GM18951 (cell line): ENCODE measurements at regions not wholly inside any gene's neighbourhood (a gene's known extent, or its start where the extent isn't known, plus 50 kb on each side); places are given as distances from the start of the nearest gene placed in this dataset.

ENCODE experiments used
- POLR2A ChIP-seq: IDR thresholded peaks from 4 replicates; pipeline ENCODE4 v1.6.1; 2011; ENCODE audit warnings: mild to moderate bottlenecking; ENCODE audit not compliant: insufficient read length, insufficient read depth; ENCODE audit errors: extremely low read depth
- in situ Hi-C: fragments of 300-500 bp; cut with MboI; formaldehyde crosslinking; loops from one replicate; pipeline ENCODE4 v1.12.0; 2022; ENCODE audit warnings: low sequenced_read_pairs, mixed read lengths, inconsistent platforms; ENCODE audit not compliant: unreplicated experiment

GRCh38 chr6:132971676-132972075 lies 157.3 kb downstream of the RPS12 start:
- in situ Hi-C loops, result no loop called here
- no peak for TF ChIP-seq POLR2A

- in situ Hi-C loops, result no loop called here
- TF ChIP-seq POLR2A, result no peak
Measured at GRCh38 chr6:132972254-132972653, 157.9 kb downstream of the RPS12 start.

DNA sequence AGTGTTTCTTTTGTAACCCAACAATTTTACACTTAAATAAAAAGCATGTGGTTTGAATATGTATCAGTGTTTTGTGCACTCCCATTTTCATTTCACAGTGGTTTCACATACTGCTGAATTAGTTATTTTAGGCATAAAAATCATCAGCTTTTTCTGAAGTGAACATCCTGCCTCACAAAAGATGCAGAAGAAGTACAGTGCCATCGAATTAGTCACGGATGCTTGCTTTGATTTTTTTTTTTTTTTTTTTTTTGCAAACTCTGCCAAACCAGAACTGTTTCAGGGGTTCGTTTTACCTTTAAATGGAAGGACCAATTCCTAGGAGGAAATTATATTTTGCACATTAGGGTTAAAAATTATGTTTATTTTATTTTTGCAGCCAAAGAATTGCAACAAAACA lies 158.6 kb downstream of the RPS12 start:
- TF ChIP-seq POLR2A, result no peak
- in situ Hi-C loops, result no loop called here

DNA sequence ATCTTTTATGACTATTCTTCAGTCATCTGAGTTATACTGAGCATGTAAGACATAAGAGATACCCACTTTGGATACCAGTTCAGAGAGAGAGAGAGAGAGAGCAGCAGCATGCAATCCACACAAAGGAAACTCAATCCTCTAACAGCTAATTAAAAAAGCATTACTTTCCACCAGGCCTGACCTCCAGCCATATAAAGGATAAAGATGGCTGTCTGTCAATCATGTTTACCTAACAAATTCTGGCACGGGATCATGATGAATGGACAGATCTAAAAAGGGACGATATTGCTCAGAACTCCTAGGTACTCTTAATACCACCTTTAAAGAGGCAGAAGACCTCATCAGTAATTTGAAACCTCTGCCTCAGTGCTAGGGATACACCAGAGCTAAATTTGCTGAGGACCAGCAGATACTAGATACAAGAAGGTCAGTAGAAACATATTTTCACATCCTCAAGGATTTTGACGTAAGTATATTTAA lies 159.2 kb downstream of the RPS12 start:
- in situ Hi-C loops, result no loop called here
- TF ChIP-seq POLR2A, result no peak

- in situ Hi-C loops, result no loop called here
- no peak for TF ChIP-seq POLR2A
Measured at GRCh38 chr6:132974122-132974521, 159.8 kb downstream of the RPS12 start.

GRCh38 chr6:132977413-132977812 lies 163.0 kb downstream of the RPS12 start:
- TF ChIP-seq POLR2A, result no peak
- in situ Hi-C loops, result no loop called here

DNA sequence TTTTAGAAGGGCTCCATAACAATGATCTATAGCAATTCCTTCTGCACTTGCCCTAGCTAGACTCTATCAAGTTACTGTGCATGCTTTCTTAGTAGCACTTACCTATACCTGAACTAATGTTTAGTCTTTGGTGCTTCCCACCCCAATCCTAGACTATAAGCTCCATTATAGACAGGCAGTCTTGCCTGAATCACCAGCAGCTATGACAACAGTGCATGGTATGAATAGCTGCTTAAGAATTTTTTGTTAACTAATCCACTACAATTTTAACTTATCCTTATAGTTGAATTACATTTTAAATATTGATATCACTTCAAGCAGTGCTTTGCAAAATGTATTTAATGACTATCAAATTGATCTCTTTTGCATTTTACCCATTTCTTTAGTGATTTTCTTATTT lies 164.3 kb downstream of the RPS12 start:
- TF ChIP-seq POLR2A, result no peak

DNA sequence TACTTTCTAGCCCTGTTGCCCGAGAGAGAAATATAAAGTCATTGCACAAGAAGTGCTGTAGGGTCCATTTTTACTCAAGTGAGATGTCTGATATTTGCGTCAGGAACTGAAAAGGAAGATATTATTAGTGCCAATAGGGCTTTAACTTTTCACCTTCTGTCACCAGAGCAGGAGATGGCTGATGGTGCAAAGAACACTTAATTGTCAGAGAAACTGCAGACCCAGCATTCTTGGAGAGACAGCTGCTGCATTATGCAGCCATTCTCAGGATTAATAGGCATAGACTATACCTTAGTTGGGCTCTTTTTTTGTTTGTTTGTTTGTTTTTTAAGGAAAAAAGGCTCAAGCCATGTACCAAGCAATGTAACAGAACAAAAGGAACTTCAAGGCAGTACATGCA lies 179.4 kb downstream of the RPS12 start:
- in situ Hi-C loops, result no loop called here
- TF ChIP-seq POLR2A, result no peak

More for the DNA sequence above, 164.3 kb downstream of the RPS12 start:
- in situ Hi-C loops, result no loop called here

DNA sequence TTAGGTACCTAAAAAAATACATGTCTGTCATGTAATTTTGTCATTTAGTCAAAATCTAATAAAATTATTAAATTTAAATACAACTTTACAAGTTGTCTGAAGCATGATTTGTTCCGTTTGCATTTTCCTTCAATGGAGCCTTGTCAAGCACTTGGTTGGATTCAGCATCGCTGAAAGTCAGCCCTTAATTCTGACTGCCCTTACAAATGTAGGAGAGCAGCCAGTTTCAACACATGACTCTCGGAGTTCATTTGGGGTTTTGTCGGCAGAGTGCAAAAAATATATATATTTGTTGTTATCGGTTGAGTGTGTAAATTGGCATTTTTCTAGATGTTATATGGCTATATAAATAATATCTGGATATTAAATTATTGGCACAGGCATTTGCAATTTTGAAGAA lies 180.6 kb downstream of the RPS12 start:
- in situ Hi-C loops, result no loop called here
- no peak for TF ChIP-seq POLR2A

DNA sequence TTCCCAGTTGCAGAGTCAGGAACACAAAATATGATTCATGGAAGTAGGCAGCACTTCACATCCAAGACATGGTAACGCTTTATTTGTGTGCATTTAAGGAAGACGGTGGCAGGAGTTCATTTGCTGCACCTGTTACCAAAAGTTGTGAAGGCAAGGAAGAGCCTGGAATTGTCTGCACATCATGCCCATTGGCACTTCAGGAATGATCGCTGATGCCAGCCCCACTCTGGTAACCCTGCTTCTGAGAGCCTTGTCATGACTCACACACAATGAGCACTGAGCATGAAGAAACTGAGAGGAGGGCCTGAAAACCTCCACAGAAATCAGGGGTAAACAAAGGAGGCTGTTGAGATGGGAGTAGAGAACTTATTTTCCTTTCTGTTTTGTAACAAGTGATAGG lies 181.1 kb downstream of the RPS12 start:
- in situ Hi-C loops, result no loop called here
- no peak for TF ChIP-seq POLR2A

DNA sequence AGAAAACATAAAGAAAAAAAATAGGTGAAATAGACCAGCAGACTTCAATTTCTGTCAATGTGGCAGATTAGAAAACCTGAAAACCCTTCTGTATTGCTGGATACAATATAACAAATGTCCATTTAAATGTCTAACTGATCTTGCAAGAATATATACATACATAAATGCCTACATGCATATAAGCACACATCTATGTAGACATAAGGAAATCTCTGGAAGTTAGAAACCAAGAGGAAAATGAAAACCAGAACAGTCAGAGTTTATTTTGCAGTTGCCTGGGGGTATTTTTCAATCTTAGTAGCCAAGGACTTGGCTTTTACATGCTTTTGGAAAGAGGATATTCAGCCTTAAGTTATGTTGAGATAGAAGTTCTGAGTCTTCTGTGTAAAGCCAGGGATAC lies 184.0 kb downstream of the RPS12 start:
- no peak for TF ChIP-seq POLR2A
- in situ Hi-C loops, result no loop called here

DNA sequence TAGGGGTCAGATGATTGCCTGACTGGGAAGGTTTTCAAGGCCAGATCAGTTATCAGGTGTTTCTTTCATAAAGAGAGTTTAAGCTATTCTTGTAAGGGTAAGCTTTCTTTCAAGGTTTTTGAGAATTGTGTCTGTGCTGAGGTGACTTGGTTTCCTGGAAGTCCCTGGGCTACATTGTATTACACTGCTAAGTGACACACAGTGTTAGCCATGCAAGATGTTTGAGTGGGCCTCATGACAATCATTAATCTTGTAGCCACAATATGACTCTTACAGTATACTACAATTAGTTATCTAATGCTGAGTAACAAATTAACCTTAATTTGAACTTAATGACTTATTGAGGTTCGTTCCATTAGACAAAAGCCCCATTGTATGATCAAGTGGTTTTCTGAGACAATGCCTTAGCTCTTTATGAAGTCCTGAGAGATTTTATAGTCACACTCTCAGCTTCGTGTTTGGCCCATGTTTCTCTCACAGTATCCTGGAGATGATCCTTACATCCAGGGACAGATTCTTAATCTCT lies 186.7 kb downstream of the RPS12 start:
- in situ Hi-C loops, result no loop called here
- no peak for TF ChIP-seq POLR2A

GRCh38 chr6:133004304-133004884 lies 190.0 kb downstream of the RPS12 start:
- in situ Hi-C loops, result no loop called here
- TF ChIP-seq POLR2A, result no peak

DNA sequence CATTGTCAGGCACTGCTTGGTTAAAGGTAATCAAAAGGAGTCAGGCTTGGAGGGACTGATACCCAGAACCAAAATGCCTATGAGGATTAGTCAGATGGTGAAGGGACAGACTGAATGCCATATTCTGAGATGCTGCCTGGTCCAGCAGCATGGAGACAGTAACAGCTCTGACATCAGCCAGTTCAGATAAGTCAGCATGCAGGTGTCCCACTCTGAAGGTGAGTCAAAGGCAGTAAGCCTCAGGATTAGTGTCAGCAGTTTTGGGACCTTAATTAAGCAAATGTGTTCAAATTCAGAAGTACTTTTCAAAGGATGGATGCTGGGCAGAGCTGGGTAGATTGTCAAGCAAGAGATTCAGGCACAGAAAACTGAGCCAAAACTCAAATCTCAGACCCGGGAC lies 198.4 kb downstream of the RPS12 start:
- in situ Hi-C loops, result no loop called here
- no peak for TF ChIP-seq POLR2A
